WTC11 (cell line): ENCODE measurements at regions not wholly inside any gene's neighbourhood (a gene's known extent, or its start where the extent isn't known, plus 50 kb on each side); places are given as distances from the start of the nearest gene placed in this dataset.

Experiments
- ATAC-seq: fragments of 200-7000 bp; cut with Tn5 transposase; 2 replicates; pipeline ENCODE4 v1.10.0; 2021; ENCODE audit warnings: mild to moderate bottlenecking, moderate library complexity
- CTCF ChIA-PET: fragments of 300-600 bp; sonication (Branson Sonifier 250); formaldehyde crosslinking; loops from one replicate; lab custom pipeline; 2021; ENCODE audit warnings: antibody characterized with exemption; lab: Charles Lee
- POLR2A ChIA-PET: fragments of 350-600 bp; sonication (Branson Sonifier 250); formaldehyde crosslinking; loops from one replicate; lab custom pipeline; 2021; ENCODE audit warnings: antibody characterized with exemption; lab: Charles Lee
- DNase-seq: peaks from one replicate; pipeline ENCODE4 v3.0.0; 2021; ENCODE audit warnings: low spot score
- H3K27ac Mint-ChIP-seq: 2 replicates; pipeline ENCODE4 v1.8.0; 2021; ENCODE audit warnings: mixed read lengths
- H3K27me3 Mint-ChIP-seq: 2 replicates; pipeline ENCODE4 v1.8.0; 2021; ENCODE audit warnings: low read depth, mild to moderate bottlenecking, moderate library complexity, mixed read lengths
- H3K36me3 Mint-ChIP-seq: 2 replicates; pipeline ENCODE4 v1.8.0; 2021; ENCODE audit warnings: mixed read lengths
- H3K4me1 Mint-ChIP-seq: 2 replicates; pipeline ENCODE4 v1.8.0; 2022; ENCODE audit warnings: mixed read lengths
- H3K4me3 Mint-ChIP-seq: 2 replicates; pipeline ENCODE4 v1.8.0; 2021; ENCODE audit warnings: mild to moderate bottlenecking, moderate library complexity, mixed read lengths
- H3K9me3 Mint-ChIP-seq: 2 replicates; pipeline ENCODE4 v1.8.0; 2021; ENCODE audit warnings: mixed read lengths
- E2F4 ChIP-seq: sonication (generic); formaldehyde crosslinking; IDR thresholded peaks from 2 replicates; pipeline ENCODE4 v1.8.1; 2022; ENCODE audit warnings: low read depth, mild to moderate bottlenecking, moderate library complexity, missing genetic modification reagents, borderline replicate concordance
- E2F5 ChIP-seq: sonication (generic); formaldehyde crosslinking; IDR thresholded peaks from 2 replicates; pipeline ENCODE4 v1.8.1; 2022; ENCODE audit warnings: mild to moderate bottlenecking, moderate library complexity, missing genetic modification reagents
- ERG ChIP-seq: fragments of 250-450 bp; sonication (Bioruptor Pico); IDR thresholded peaks from 2 replicates; pipeline ENCODE4 v1.8.0; 2021; ENCODE audit warnings: mild to moderate bottlenecking
- ETV6 ChIP-seq: sonication (generic); formaldehyde crosslinking; IDR thresholded peaks from 2 replicates; pipeline ENCODE4 v1.8.1; 2022; ENCODE audit warnings: mild to moderate bottlenecking, missing genetic modification reagents
- MLX ChIP-seq: sonication (generic); formaldehyde crosslinking; IDR thresholded peaks from 2 replicates; pipeline ENCODE4 v1.8.1; 2023; ENCODE audit warnings: mild to moderate bottlenecking, missing genetic modification reagents, moderate library complexity
- RELA ChIP-seq: sonication (generic); formaldehyde crosslinking; IDR thresholded peaks from 2 replicates; pipeline ENCODE4 v1.8.1; 2022; ENCODE audit warnings: missing genetic modification reagents, mild to moderate bottlenecking, borderline replicate concordance
- RORB ChIP-seq: fragments of 250-450 bp; sonication (Bioruptor Pico); IDR thresholded peaks from 2 replicates; pipeline ENCODE4 v1.9.0; 2021; ENCODE audit warnings: mild to moderate bottlenecking
- SMAD3 ChIP-seq: sonication (generic); formaldehyde crosslinking; IDR thresholded peaks from 2 replicates; pipeline ENCODE4 v1.8.0; 2022; ENCODE audit warnings: missing genetic modification reagents, mild to moderate bottlenecking, borderline replicate concordance
- SMAD4 ChIP-seq: sonication (generic); formaldehyde crosslinking; IDR thresholded peaks from 2 replicates; pipeline ENCODE4 v1.8.0; 2022; ENCODE audit warnings: mild to moderate bottlenecking, missing genetic modification reagents
- STAT6 ChIP-seq: sonication (generic); formaldehyde crosslinking; conservative IDR thresholded peaks from 2 replicates; pipeline ENCODE4 v1.8.1; 2023; ENCODE audit warnings: mild to moderate bottlenecking, low read depth, missing genetic modification reagents, moderate library complexity
- TEAD4 ChIP-seq: sonication (generic); formaldehyde crosslinking; IDR thresholded peaks from 2 replicates; pipeline ENCODE4 v1.8.0; 2022; ENCODE audit warnings: mild to moderate bottlenecking, missing genetic modification reagents
- ZBTB21 ChIP-seq: sonication (generic); formaldehyde crosslinking; IDR thresholded peaks from 2 replicates; pipeline ENCODE4 v1.8.1; 2023; ENCODE audit warnings: mild to moderate bottlenecking, missing genetic modification reagents, borderline replicate concordance
- ZBTB43 ChIP-seq: sonication (generic); formaldehyde crosslinking; IDR thresholded peaks from 2 replicates; pipeline ENCODE4 v1.8.1; 2023; ENCODE audit warnings: mild to moderate bottlenecking, missing genetic modification reagents
- ZMAT4 ChIP-seq: fragments of 250-450 bp; sonication (Bioruptor Pico); IDR thresholded peaks from 2 replicates; pipeline ENCODE4 v1.9.0; 2021; ENCODE audit warnings: mild to moderate bottlenecking
- ZNF317 ChIP-seq: sonication (generic); formaldehyde crosslinking; IDR thresholded peaks from 2 replicates; pipeline ENCODE4 v1.8.1; 2023; ENCODE audit warnings: low read depth, mild to moderate bottlenecking, moderate library complexity, missing genetic modification reagents, borderline replicate concordance
- ZNF532 ChIP-seq: fragments of 250-450 bp; sonication (Bioruptor Pico); IDR thresholded peaks from 2 replicates; pipeline ENCODE4 v1.9.0; 2021; ENCODE audit warnings: mild to moderate bottlenecking, borderline replicate concordance
- ZNF671 ChIP-seq: fragments of 250-450 bp; sonication (Bioruptor Pico); IDR thresholded peaks from 2 replicates; pipeline ENCODE4 v1.8.0; 2021; ENCODE audit warnings: mild to moderate bottlenecking

- Mint-ChIP-seq H3K4me3 (no peak overlapping the region), H3K4me1 (no peaks in the 10 kb centered on the region), H3K27me3 (no peaks in the 10 kb centered on the region), H3K36me3 (no peaks in the 10 kb centered on the region), H3K9me3 (peaks cover 24% of the 10 kb centered on the region), H3K27ac (no peak overlapping the region)
- ATAC-seq (no peak), DNase-seq (no peak)
- CTCF ChIA-PET, result no interaction called here
- POLR2A ChIA-PET, result no interaction called here
- no peak for TF ChIP-seq SMAD4 (CRISPR knock-in tag)
- no peak for TF ChIP-seq ZBTB43
- TF ChIP-seq RORB (CRISPR knock-in tag), result no peak
- no peak for TF ChIP-seq STAT6 (CRISPR knock-in tag)
- TF ChIP-seq E2F4, result no peak
- no peak for TF ChIP-seq ZMAT4 (CRISPR knock-in tag)
- TF ChIP-seq ERG, result no peak
- no peak for TF ChIP-seq E2F5 (CRISPR knock-in tag)
- TF ChIP-seq MLX (CRISPR knock-in tag), result no peak
- no peak for TF ChIP-seq ZBTB21
- TF ChIP-seq ETV6 (CRISPR knock-in tag), result no peak
- no peak for TF ChIP-seq ZNF317 (CRISPR knock-in tag)
- no peak for TF ChIP-seq RELA (CRISPR knock-in tag)
- no peak for TF ChIP-seq ZNF671 (CRISPR knock-in tag)
- no peak for TF ChIP-seq TEAD4 (CRISPR knock-in tag)
- TF ChIP-seq ZNF532 (CRISPR knock-in tag), result no peak
- TF ChIP-seq SMAD3 (CRISPR knock-in tag), result no peak
Measured at GRCh38 chr4:20106921-20107320, 144.8 kb upstream of the SLIT2 start.
